ENCODE measurements at regions not wholly inside any gene's neighbourhood (a gene's known extent, or its start where the extent isn't known, plus 50 kb on each side); places are given as distances from the start of the nearest gene placed in this dataset.
"Not testable (repeated sequence)": the region's sequence is repeated elsewhere in the genome, so short reads cannot be mapped to it uniquely, and the experiment has no call there.

DNA sequence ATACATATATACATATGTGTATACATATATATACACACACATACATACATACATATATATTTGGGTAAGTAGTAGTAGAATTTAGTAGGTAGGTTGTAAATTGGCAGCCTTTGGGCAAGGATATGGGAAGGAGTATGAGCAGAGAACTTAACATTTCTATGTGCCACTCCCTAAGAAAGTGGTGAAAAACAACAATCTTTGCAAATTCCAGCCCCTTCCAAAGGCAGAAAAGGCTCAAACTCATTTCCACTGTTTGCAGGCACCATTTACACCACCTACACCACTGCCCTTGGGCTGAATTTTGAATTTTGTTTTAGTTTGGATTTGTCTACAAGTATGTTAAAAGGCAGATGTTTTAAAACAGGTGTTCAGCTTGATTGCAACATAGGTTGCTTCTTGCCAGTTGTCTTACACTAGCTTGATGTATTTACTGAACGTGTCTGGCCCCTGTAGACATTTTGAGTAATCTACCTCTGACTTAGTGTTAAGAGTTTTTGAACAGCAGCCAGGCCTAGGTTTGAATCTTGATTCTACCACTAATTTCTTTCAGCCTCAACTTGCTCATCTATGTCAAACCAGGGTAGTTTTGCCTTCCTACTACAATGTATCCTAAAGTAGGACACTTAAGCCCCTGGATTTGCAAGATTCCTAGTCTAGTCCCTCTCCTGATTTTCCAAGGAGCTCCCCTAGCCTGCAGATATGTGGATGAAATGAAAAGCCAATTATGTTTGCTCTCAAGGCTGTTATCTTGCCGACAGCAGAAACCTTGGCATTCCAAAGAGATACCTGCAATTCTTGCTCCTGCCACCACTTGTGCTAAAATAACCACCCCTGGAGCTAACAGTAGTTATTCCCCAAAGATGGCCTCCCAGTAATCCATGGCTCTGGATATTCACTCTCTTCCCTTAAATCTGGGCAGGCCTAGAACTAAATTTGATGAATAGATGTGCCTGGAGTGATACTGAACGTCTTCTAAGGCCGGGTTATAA lies 156.2 kb upstream of the SLC44A1 start:
- Histone ChIP-seq H3K4me3 (no peak overlapping the region), H3K27ac (no peak overlapping the region)

DNA sequence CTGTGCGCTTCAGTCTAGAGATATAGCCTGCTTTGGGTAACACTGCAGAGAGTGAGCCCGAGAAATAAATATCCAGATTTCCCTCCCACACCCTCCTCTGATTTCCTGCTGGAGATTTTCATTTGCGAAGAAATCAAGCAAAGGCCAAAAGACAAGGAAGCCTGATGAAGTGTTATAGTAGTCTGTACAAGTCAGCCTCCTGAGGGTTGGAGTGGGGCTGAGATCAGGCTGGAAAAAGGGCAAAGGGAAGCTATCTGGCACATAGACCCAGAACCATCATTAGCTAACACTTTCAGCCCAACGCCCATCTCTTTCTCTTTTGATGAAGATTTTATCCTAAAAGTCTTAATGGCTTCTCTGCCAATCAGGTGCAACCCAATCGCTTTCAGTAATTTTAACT lies 154.6 kb upstream of the SLC44A1 start:
- Histone ChIP-seq H3K27ac (no peak overlapping the region), H3K4me3 (no peak overlapping the region)

DNA sequence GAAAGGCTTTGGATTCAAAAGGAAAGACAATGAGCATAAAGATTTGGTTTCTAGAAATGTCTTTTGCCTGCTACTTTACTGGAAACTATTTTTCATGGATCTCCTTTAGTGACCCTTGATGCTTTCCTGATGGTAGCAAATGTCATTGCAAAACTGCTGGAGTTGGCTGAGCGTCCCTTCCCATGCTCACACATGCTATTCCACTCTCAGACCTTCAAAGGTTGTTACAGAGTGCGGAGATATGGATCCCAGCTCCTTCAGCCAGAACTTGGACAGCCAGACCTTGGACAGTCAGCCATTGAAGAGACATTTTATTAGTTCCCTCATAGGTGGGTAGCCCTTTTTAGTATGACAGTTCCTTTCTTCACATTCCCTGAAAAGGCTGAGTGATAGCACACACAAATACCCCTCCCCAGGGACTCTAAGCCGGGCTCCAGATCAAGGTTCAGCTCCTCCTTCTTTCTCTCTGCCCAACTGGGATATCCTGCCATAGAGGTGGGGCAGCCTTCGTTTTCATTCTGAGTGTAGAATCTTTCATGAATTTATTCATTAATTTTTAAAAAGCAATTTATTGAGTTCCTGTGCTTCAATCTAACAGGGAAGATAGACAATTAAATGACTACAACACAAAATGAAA lies 153.3 kb upstream of the SLC44A1 start:
- Histone ChIP-seq H3K4me3 (no peak overlapping the region), H3K27ac (no peak overlapping the region)

DNA sequence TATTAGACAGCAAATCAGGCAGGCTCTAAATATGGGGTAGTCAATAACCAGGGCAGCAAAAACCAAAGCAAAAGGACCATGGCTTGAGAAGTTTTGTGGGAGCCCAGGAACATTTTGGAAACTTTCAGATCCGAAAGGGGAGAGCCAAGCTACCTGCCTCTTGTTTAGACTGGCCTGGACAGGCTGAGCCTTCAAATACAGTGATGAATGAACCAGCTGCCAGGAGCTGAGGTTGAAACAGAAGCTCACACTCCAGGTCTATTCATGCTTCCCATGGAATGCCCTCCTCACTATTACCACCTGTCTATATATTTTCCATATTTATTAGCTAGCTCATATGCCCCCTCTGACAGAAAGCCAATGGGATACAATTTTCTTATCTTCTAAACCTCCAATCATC lies 150.8 kb upstream of the SLC44A1 start:
- H3K4me3 ChIP-seq, result no peak overlapping the region
- no peak overlapping the region for H3K27ac ChIP-seq

DNA sequence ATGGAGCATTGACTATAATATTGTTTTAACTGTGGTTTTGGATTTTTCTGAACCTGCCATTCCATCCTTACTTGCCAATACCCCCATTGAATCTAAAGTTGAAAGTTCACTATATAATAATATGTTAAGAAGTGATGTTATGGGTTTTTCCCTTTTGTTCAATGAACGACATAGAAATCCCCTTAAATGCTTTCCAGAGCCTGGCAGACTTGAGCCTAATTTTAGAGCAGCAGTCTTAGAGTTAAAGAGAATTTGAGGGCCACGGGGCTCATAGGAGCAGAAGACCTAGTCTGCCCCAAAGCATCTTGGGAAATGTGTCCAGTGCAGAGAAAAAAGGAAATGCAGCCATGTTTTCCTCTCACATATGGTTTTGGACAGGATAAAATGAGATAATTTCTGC lies 146.1 kb upstream of the SLC44A1 start:
- no peak overlapping the region for H3K27ac ChIP-seq
- no peak overlapping the region for H3K4me3 ChIP-seq

DNA sequence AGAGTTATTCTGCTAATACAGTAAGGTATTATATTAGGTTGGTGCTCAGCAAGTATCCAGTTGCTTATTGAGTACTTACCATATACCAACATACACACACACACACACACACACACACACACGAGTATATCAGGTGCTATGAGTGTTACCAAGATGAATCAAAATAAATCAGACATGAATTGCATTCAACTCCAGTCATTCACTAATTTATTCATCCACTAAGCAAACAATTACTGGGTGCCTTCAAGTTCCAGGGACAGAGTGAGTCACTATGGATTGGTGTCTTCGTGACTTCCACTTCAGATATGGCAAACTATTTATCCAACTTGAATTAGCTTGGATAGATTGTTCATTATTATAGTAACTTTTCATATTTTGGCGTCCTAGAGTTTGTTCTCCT lies 140.7 kb upstream of the SLC44A1 start:
- Histone ChIP-seq H3K4me3 (no peak overlapping the region), H3K27ac (no peak overlapping the region)

DNA sequence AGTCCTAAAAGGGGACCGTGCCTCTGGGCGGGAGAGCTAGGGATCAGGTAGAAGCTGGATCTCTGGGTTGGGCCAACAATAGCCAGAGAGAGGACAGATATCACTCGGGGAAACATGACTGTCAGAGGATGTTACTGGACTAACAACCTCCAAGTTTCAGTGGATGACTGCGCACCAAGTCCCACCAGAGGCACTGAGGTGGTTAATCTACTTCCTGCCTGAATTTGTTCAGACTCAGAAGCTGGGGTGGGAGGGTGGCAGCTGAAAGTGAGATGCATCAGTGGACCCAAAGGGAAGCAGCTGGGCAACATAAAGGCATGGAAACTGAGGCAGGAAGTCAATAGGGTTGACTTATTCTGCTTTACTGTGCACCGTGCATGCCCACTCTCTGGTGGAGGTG lies 130.1 kb upstream of the SLC44A1 start:
- Histone ChIP-seq H3K27ac (no peak overlapping the region), H3K4me3 (no peak overlapping the region)

DNA sequence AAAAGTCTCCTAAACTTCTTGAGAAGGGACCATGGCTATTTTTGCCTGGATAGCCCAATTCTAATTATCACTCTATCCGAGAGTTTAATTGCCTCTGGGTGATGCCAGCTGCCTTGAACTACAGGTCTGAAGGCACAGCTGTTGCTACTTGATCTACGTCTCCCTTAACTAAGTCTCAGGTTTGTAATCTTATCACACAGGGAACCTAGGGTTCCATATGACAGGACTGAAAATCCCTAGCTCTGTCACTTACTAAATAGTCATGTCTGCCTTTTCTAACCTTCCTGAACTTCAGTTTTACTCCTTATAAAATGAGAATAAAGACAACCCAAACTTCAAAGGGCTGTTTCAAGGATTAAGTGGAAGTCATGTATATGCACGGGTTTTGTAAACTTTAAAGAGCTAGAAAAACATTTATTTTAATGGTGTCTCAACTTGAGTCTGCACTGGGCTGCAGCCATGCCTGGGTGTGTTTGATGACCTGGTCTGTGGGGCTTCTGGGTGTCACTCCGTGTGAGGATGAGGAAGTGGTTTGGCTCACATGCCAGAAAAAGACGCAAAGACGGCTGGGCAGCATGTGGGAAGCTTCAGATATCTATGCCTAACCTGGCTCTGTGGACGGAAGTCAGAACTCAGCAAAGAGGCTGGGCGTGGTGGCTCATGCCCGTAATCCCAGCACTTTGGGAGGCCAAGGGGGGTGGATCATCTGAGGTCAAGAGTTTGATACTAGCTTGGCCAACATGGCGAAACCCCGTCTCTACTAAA lies 129.3 kb upstream of the SLC44A1 start:
- no peak overlapping the region for H3K4me3 ChIP-seq
- H3K27ac ChIP-seq, result peak overlapping the region in 1 of 21 experiments; percentile 17

DNA sequence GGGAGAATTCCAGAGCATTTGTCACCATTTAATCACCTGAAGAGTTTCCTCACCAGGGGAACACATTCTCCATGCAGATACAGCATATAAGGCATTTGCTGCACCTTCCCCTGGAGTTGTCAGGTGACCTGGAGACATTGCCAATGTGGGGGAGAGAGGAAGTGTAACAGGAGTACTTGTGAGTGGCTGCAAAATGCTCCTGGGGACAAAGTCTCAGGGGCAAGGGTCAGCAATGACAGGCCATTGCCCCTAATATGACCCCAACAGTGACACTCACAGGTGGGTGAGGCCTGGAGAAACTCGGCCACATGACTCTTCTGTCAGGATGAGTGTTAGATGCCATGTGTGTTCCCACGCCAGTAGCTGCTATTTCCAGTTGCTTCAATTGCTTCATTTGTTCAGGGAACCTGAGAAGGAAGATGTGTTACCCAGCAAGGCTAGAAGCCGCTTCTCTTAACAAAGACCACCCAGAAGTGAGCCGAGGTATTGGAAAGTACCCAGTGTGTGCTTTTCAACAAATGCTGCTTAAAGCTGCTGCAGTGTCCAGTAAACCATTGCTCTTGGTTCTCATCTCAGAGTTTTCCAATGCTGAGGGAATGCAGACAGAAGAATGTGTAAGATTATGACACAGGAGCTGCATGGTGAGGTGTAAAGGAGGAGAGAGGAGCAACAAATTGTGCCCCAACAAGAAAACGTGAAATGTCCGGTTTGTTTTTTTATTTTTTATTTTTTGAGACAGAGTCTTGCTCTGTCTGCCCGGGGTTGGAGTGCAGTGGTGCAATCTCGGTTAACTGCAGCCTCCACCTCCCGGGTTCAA lies 128.2 kb upstream of the SLC44A1 start:
- no peak overlapping the region for H3K4me3 ChIP-seq
- no peak overlapping the region for H3K27ac ChIP-seq

DNA sequence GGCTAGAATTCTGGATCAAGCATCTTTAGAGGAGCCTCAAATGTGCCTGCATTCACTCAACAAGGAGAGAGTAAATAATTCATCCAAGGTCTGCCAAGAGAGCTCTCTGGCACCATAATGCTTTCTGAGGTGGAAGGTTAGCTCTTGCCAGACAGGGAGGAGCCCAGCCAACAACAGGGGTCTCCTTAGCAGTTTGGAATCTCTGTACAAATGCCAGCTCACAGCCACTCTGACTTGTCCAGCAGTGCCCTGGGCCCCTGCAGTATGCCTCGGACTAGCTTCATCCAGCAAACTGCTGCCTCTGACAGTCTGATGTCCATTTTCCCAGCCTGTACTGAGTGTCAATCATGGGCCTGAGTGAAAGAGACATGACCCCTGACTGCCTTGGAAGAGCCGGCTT lies 127.2 kb upstream of the SLC44A1 start:
- H3K27ac ChIP-seq, result no peak overlapping the region
- H3K4me3 ChIP-seq, result no peak overlapping the region

DNA sequence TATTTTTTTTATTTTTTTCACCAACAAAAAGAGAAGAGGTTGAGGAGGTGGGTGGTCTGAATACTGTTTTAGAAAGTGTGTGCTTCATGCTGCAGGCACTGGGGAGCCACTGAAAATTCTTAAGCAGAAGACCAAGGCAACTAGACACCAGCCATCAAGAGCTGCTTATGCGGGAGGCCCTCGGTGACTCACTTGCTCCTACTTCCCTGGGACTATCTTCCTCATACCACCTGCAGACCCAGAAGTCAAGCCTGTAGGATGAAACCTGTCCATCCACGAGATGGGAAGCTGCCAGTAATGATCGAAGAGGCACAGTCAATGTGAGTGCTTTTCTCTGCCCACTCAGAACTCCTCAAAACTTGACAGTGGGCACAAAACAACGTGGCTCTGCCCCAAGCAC lies 125.8 kb upstream of the SLC44A1 start:
- Histone ChIP-seq H3K27ac (peak overlapping the region in 1 of 21 experiments; percentile 15), H3K4me3 (no peak overlapping the region)

DNA sequence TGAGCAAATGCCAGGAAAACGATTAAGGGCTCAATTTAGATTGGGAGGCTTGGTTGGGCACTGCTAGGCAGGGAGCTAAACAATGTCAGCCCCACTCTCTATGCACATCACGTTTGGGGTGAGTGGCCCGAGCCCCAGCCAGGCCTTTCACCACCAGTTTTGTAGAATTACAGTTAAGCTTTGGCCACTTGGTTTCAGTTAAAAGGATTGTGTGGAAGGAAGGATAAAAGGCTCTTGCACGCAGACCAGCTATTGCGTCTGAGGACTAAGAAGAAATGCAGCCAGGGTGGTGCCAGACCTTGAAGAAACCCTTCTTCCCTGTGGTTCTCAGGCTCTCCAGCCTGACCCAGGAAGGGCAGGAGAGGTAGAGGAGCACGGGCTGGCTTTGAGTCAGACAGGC lies 125.3 kb upstream of the SLC44A1 start:
- Histone ChIP-seq H3K27ac (peak overlapping the region in 3 of 21 experiments; percentile 0 to 15 (median 3)), H3K4me3 (no peak overlapping the region)

DNA sequence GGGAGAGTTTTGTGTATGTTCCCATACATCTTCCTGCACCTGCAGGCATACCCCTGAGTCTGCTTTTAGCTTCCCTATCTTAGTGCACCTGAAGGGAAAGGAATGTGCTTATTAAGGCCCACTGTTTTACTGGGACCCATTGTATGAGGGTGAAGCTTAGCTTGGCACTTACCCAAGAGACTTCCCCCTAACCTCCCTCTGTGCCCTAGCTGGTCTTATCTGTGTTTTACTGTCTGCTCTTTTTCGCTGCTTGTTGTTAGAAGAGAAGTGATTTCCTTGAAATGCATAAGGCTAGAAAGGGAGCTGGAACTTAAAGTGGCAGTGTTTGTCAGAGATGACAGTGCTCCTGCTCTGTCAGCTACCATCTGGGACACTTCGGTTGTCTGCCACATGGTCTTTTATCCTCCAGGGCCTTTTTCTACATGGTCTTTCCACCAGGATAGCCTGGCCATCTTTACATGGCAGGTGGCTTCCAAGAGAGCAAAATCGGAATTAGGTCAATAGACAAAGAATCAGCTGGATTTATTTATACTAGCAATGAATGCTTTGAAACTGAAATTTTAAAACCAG lies 122.5 kb upstream of the SLC44A1 start:
- Histone ChIP-seq H3K4me3 (no peak overlapping the region), H3K27ac (no peak overlapping the region)

DNA sequence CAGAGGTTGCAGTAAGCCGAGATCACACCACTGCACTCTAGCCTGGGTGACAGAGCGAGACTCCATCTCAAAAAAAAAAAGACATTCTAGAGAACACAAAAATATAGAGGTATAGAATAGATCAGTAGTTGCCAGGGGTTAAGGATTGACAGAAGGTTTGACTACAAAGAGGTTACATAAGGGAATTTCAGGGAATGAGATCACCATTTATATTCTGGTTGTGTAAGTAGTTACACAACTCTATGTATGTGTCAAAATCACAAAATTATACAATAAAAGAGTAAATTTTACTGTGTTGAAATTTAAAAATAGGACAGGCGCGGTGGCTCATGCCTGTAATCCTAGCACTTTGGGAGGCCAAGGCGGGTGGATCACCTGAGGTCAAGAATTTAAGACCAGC lies 119.9 kb upstream of the SLC44A1 start:
- H3K4me3 ChIP-seq, H3K27ac ChIP-seq: not testable (repeated sequence)

DNA sequence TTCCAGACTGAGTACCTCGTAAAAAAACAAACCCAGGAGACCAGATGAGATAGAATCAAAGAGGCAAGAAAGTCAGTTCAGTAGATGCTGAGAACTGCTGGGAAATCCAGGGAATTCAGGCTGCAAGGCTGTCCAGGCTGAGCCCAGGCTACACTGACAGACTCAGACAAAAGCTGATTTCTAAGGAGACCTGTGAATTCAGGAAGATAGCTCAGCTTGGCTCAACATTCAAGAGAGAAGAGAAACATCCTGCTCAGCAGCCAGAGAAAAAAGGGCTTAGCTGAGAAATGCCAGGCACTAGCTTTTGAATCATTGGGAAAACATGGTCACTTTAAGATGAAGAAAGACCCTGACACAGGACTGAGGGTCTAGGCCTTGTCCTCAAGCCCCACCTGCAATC lies 118.2 kb upstream of the SLC44A1 start:
- no peak overlapping the region for H3K27ac ChIP-seq
- no peak overlapping the region for H3K4me3 ChIP-seq

DNA sequence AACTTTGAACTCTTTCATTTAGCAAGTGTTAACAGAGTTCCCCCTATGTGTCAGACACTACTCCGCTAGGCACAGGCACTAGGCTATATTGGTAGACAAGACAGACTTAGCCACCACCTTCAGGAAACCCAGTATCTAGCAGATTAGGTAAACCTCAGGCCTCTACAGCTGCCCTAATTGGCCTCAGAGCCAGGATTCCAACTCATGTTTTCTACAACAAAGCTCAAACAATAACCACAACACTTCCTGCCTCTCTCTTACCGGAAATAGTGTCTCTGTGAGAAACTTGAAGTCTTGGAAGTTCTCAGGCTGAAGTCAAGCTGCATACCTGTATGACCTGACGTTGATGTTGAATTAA lies 116.6 kb upstream of the SLC44A1 start:
- H3K4me3 ChIP-seq, result no peak overlapping the region
- peak overlapping the region in 5 of 21 experiments; percentile 15 to 26 (median 25) for H3K27ac ChIP-seq

DNA sequence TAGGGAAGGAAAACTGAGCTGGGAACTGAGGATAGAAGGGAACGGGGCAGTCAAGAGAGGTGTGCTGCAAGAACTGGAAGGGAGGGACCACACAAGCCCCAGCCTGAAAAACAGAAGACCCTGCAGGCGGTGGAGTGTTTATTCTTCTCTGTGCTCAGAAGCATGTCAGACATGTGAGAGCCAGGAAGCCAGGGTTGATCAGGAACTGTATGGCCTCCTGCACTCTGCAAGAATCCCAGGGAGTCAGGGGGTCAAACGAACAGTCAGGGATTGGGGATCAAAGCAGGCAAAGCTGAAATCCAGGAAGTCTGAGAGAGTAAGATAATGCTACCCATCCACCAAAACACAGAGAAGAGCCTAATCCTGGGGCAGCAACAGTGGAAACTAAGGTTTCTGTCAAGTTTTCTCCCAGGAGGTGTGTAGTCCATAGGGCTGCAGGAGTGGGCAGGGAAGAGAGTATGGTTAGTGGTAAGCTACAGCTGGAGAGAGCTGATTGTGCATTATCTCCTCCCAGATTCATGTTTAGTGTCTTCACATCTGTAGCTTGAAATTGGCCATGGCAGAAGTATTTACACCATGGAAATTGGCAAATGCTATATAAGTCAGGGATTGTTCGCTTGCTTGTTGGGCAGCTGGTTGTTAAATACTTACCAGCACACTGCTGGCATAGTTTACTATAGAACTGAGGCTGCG lies 115.4 kb upstream of the SLC44A1 start:
- H3K4me3 ChIP-seq, result no peak overlapping the region
- no peak overlapping the region for H3K27ac ChIP-seq

DNA sequence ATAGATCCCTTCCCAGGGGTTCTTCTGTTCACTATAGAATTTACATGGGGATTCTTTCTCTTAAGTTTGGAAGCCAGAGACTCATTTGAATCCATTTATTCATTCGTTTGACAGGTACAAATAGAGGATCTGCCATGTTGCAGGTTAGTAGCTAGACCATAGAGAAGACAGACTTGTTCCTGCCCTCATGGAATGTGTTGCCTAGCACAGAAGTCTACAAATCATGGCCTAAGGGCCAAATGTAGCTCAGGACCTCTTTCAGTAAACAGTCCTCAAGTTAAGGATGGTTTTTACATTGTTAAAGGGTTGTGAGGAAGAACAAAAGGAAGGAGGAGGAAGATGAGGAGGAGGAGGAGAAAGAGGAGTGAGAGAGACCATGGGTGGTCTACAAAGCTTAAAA lies 114.7 kb upstream of the SLC44A1 start:
- H3K4me3 ChIP-seq, result no peak overlapping the region
- no peak overlapping the region for H3K27ac ChIP-seq

DNA sequence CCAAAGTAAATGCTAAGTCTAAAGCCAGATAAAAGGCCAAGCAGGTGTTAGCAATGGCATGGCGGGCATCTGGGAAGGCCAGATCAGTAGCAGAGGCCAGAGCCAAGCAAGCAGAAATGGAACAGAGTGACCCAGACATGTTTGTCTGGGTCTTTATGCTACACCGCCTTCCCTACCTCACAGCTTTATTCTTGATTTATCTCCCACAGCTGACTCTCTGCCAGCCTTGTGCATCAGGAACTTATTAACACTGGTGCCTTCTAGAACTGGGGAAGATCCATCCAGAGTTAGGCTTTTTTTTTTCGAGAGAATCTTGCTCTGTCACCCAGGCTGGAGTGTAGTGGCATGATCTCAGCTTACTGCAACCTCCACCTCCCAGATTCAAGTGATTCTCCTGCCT lies 112.5 kb upstream of the SLC44A1 start:
- Histone ChIP-seq H3K27ac (no peak overlapping the region), H3K4me3 (no peak overlapping the region)

All from skin epidermis (tissue), 12 donors.